Stimulated activated effector memory CD8-positive, alpha-beta T cell treated with anti-CD3 and anti-CD28 coated beads, Interleukin-12 subunit alpha, Interleukin-12 subunit beta, amount 100 ng/mL, for 72 hours (primary cell): ENCODE measurements at regions not wholly inside any gene's neighbourhood (a gene's known extent, or its start where the extent isn't known, plus 50 kb on each side); places are given as distances from the start of the nearest gene placed in this dataset.

ENCODE experiments used
- ATAC-seq: fragments of 150-1000 bp; cut with Tn5 transposase; 2 replicates; pipeline ENCODE4 v1.10.0; 2021
- DNase-seq, 2 donors: peaks; one replicate each; pipeline ENCODE4 v3.0.0; 2021 to 2022; ENCODE audit warnings: low spot score in 2 of 2
- H3K27ac Mint-ChIP-seq: one replicate; pipeline ENCODE4 v1.8.0; 2022; ENCODE audit warnings: mild to moderate bottlenecking, mixed read lengths
- H3K36me3 Mint-ChIP-seq: one replicate; pipeline ENCODE4 v1.8.0; 2022; ENCODE audit warnings: mild to moderate bottlenecking, mixed read lengths
- H3K4me1 Mint-ChIP-seq: one replicate; pipeline ENCODE4 v1.8.0; 2022; ENCODE audit warnings: mixed read lengths
- H3K4me3 Mint-ChIP-seq: one replicate; pipeline ENCODE4 v1.8.0; 2022; ENCODE audit warnings: mild to moderate bottlenecking, mixed read lengths
- H3K9me3 Mint-ChIP-seq: one replicate; pipeline ENCODE4 v1.8.0; 2022; ENCODE audit warnings: mixed read lengths

- no peak overlapping the region for H3K4me3 Mint-ChIP-seq
- H3K27ac Mint-ChIP-seq: no peak overlapping the region
- ATAC-seq (no peak), DNase-seq (no peak)
- H3K4me1 Mint-ChIP-seq: no peaks in the 10 kb centered on the region
- peaks cover 4% of the 10 kb centered on the region for H3K9me3 Mint-ChIP-seq
- H3K36me3 Mint-ChIP-seq: no peaks in the 10 kb centered on the region
Measured at GRCh38 chr11:56890584-56891305, 98.0 kb upstream of the OR5AK2 start.

GRCh38 chr11:56889986-56890385 is 98.7 kb upstream of the OR5AK2 start:
- Mint-ChIP-seq H3K4me3 (no peak overlapping the region), H3K4me1 (no peaks in the 10 kb centered on the region), H3K36me3 (no peaks in the 10 kb centered on the region), H3K9me3 (peaks cover 4% of the 10 kb centered on the region), H3K27ac (no peak overlapping the region)
- ATAC-seq: no peak
- no peak for DNase-seq

GRCh38 chr11:56887940-56888339 is 100.8 kb upstream of the OR5AK2 start:
- ATAC-seq: no peak
- peaks cover 2% of the 10 kb centered on the region for H3K9me3 Mint-ChIP-seq

GRCh38 chr11:56886455-56886854 is 102.3 kb upstream of the OR5AK2 start:
- Mint-ChIP-seq H3K4me1 (no peaks in the 10 kb centered on the region), H3K36me3 (no peaks in the 10 kb centered on the region), H3K9me3 (peaks cover 2% of the 10 kb centered on the region), H3K4me3 (no peak overlapping the region), H3K27ac (no peak overlapping the region)
- DNase-seq: no peak
- ATAC-seq: no peak

More at GRCh38 chr11:56887940-56888339, 100.8 kb upstream of the OR5AK2 start:
- no peak for DNase-seq
- Mint-ChIP-seq H3K4me1 (no peaks in the 10 kb centered on the region), H3K36me3 (no peaks in the 10 kb centered on the region), H3K4me3 (no peak overlapping the region), H3K27ac (no peak overlapping the region)

- H3K36me3 Mint-ChIP-seq: no peaks in the 10 kb centered on the region
- H3K9me3 Mint-ChIP-seq: peaks cover 2% of the 10 kb centered on the region
- DNase-seq (no peak), ATAC-seq (no peak)
- H3K27ac Mint-ChIP-seq: no peak overlapping the region
- no peak overlapping the region for H3K4me3 Mint-ChIP-seq
- H3K4me1 Mint-ChIP-seq: no peaks in the 10 kb centered on the region
Measured at GRCh38 chr11:56885854-56886253, 102.9 kb upstream of the OR5AK2 start.

- Mint-ChIP-seq H3K27ac (no peak overlapping the region), H3K4me1 (no peaks in the 10 kb centered on the region), H3K4me3 (no peak overlapping the region), H3K9me3 (peaks cover 2% of the 10 kb centered on the region), H3K36me3 (no peaks in the 10 kb centered on the region)
- DNase-seq: no peak
- ATAC-seq: no peak
Measured at GRCh38 chr11:56885177-56885576, 103.5 kb upstream of the OR5AK2 start.

- no peak overlapping the region for H3K4me3 Mint-ChIP-seq
- no peak for ATAC-seq
Measured at GRCh38 chr11:56883371-56883987, 105.2 kb upstream of the OR5AK2 start.

GRCh38 chr11:56876621-56877275 is 112.0 kb upstream of the OR5AK2 start:
- Mint-ChIP-seq H3K27ac (no peak overlapping the region), H3K4me1 (no peaks in the 10 kb centered on the region), H3K36me3 (no peaks in the 10 kb centered on the region), H3K9me3 (peaks cover 6% of the 10 kb centered on the region), H3K4me3 (no peak overlapping the region)
- no peak for DNase-seq
- ATAC-seq: no peak

More at GRCh38 chr11:56883371-56883987, 105.2 kb upstream of the OR5AK2 start:
- no peak overlapping the region for H3K27ac Mint-ChIP-seq
- no peak for DNase-seq
- no peaks in the 10 kb centered on the region for H3K4me1 Mint-ChIP-seq
- H3K9me3 Mint-ChIP-seq: no peaks in the 10 kb centered on the region
- no peaks in the 10 kb centered on the region for H3K36me3 Mint-ChIP-seq

- no peak overlapping the region for H3K4me3 Mint-ChIP-seq
- DNase-seq (no peak), ATAC-seq (no peak)
- no peak overlapping the region for H3K27ac Mint-ChIP-seq
- H3K9me3 Mint-ChIP-seq: peaks cover 14% of the 10 kb centered on the region
- H3K36me3 Mint-ChIP-seq: no peaks in the 10 kb centered on the region
- no peaks in the 10 kb centered on the region for H3K4me1 Mint-ChIP-seq
Measured at GRCh38 chr11:56855217-56855616, 106.7 kb upstream of the OR9G4 start.

GRCh38 chr11:56852131-56852530 is 103.6 kb upstream of the OR9G4 start:
- ATAC-seq: no peak

GRCh38 chr11:56849852-56850251 is 101.4 kb upstream of the OR9G4 start:
- Mint-ChIP-seq H3K4me1 (no peaks in the 10 kb centered on the region), H3K36me3 (no peaks in the 10 kb centered on the region), H3K9me3 (peaks cover 7% of the 10 kb centered on the region), H3K4me3 (no peak overlapping the region), H3K27ac (no peak overlapping the region)
- DNase-seq (no peak), ATAC-seq (no peak)

More at GRCh38 chr11:56852131-56852530, 103.6 kb upstream of the OR9G4 start:
- peaks cover 11% of the 10 kb centered on the region for H3K9me3 Mint-ChIP-seq
- H3K4me1 Mint-ChIP-seq: no peaks in the 10 kb centered on the region
- DNase-seq: no peak
- H3K27ac Mint-ChIP-seq: no peak overlapping the region
- no peaks in the 10 kb centered on the region for H3K36me3 Mint-ChIP-seq
- no peak overlapping the region for H3K4me3 Mint-ChIP-seq

- Mint-ChIP-seq H3K4me1 (no peaks in the 10 kb centered on the region), H3K27ac (no peak overlapping the region), H3K36me3 (no peaks in the 10 kb centered on the region), H3K9me3 (peaks cover 4% of the 10 kb centered on the region), H3K4me3 (no peak overlapping the region)
- DNase-seq: no peak
- ATAC-seq: no peak
Measured at GRCh38 chr11:56849250-56849649, 100.8 kb upstream of the OR9G4 start.

GRCh38 chr11:56848141-56848809 is 99.8 kb upstream of the OR9G4 start:
- H3K36me3 Mint-ChIP-seq: no peaks in the 10 kb centered on the region
- H3K4me1 Mint-ChIP-seq: no peaks in the 10 kb centered on the region
- H3K9me3 Mint-ChIP-seq: peaks cover 4% of the 10 kb centered on the region
- no peak overlapping the region for H3K27ac Mint-ChIP-seq
- no peak for DNase-seq
- H3K4me3 Mint-ChIP-seq: no peak overlapping the region
- no peak for ATAC-seq

- Mint-ChIP-seq H3K4me1 (no peaks in the 10 kb centered on the region), H3K9me3 (no peaks in the 10 kb centered on the region), H3K27ac (no peak overlapping the region), H3K4me3 (no peak overlapping the region), H3K36me3 (no peaks in the 10 kb centered on the region)
- ATAC-seq (no peak), DNase-seq (no peak)
Measured at GRCh38 chr11:56846631-56847576, 98.4 kb upstream of the OR9G4 start.
